Type B pancreatic cell (in vitro differentiated cells): ENCODE measurements at regions not wholly inside any gene's neighbourhood (a gene's known extent, or its start where the extent isn't known, plus 50 kb on each side); places are given as distances from the start of the nearest gene placed in this dataset.

Experiments
- DNase-seq: peaks from one replicate; pipeline ENCODE4 v3.0.0; 2021; ENCODE audit warnings: mixed read lengths; ENCODE audit not compliant: unreplicated experiment; ENCODE audit errors: extremely low spot score
- H3K27ac Mint-ChIP-seq: 2 replicates; pipeline ENCODE4 v1.8.0; 2021; ENCODE audit warnings: mild to moderate bottlenecking, mixed read lengths
- H3K27me3 Mint-ChIP-seq: 2 replicates; pipeline ENCODE4 v1.8.0; 2021; ENCODE audit warnings: mixed read lengths
- H3K36me3 Mint-ChIP-seq: 2 replicates; pipeline ENCODE4 v1.8.0; 2021; ENCODE audit warnings: mixed read lengths
- H3K4me1 Mint-ChIP-seq: one replicate; pipeline ENCODE4 v1.8.0; 2021; ENCODE audit warnings: mixed read lengths; ENCODE audit not compliant: unreplicated experiment
- H3K4me3 Mint-ChIP-seq: 2 replicates; pipeline ENCODE4 v1.8.0; 2021; ENCODE audit warnings: mild to moderate bottlenecking, mixed read lengths
- H3K9me3 Mint-ChIP-seq: 2 replicates; pipeline ENCODE4 v1.8.0; 2021; ENCODE audit warnings: mixed read lengths
- TF ChIP-seq, protein P1 (sequence below): fragments of 200-600 bp; sonication (generic); conservative IDR thresholded peaks from 2 replicates; pipeline ENCODE4 v1.5.0; 2021; ENCODE audit warnings: antibody characterized with exemption, mild to moderate bottlenecking

DNA sequence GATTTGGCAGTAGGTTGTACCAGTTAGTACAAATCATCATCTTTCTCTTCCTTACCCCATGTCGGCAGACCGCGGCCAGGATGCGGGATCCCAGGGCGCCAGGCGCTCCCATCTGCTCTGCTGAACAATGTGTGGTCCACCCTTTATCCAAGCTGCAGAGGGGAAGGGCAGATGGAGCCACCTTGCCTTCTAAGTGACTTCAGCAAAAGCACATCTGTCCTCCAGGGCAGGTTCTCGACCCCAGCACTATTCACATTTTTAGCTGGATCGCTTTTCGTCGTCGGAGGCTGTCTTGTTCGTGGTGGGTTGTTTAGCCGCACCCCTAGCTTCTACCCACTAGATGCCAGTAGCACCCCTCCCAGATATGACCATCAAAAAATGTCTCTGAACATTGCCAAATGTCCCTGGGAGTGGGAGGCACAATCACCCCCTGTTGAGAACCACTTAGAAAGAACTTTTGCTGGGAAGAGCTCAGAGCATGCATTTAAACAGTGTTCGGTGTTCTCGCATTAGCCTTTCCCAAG is 58.1 kb upstream of the SIM2 start:
- Mint-ChIP-seq H3K27ac (no peak overlapping the region), H3K27me3 (peaks cover 15% of the 10 kb centered on the region), H3K9me3 (peaks cover 13% of the 10 kb centered on the region), H3K36me3 (no peaks in the 10 kb centered on the region), H3K4me3 (no peak overlapping the region), H3K4me1 (peaks cover 13% of the 10 kb centered on the region)
- no peak for DNase-seq
- TF ChIP-seq, protein P1, sequence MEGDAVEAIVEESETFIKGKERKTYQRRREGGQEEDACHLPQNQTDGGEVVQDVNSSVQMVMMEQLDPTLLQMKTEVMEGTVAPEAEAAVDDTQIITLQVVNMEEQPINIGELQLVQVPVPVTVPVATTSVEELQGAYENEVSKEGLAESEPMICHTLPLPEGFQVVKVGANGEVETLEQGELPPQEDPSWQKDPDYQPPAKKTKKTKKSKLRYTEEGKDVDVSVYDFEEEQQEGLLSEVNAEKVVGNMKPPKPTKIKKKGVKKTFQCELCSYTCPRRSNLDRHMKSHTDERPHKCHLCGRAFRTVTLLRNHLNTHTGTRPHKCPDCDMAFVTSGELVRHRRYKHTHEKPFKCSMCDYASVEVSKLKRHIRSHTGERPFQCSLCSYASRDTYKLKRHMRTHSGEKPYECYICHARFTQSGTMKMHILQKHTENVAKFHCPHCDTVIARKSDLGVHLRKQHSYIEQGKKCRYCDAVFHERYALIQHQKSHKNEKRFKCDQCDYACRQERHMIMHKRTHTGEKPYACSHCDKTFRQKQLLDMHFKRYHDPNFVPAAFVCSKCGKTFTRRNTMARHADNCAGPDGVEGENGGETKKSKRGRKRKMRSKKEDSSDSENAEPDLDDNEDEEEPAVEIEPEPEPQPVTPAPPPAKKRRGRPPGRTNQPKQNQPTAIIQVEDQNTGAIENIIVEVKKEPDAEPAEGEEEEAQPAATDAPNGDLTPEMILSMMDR: peak; percentile 39

DNA sequence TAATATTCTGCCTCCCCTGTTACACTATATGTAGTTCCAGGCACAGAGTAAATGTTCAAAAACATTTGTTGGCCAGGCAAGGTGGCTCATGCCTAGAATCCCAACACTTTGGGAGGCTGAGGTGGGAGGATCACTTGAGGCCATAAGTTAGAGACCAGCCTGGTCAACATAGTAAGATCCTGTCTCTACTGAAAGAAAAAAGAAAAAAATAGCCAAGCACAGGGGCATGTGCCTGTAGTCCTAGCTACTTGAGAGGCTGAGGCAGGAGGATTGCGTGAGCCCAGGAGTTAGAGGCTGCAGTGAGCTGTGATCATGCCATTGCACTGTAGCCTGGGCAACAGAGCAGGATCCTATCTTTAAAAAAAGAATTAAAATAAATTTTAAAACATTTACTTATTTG is 57.6 kb upstream of the SIM2 start:
- H3K36me3 Mint-ChIP-seq: no peaks in the 10 kb centered on the region
- peaks cover 13% of the 10 kb centered on the region for H3K4me1 Mint-ChIP-seq
- H3K4me3 Mint-ChIP-seq: no peak overlapping the region
- H3K27ac Mint-ChIP-seq: no peak overlapping the region
- TF ChIP-seq, protein P1: no peak
- H3K27me3 Mint-ChIP-seq: peaks cover 15% of the 10 kb centered on the region
- H3K9me3 Mint-ChIP-seq: peaks cover 12% of the 10 kb centered on the region
- no peak for DNase-seq

DNA sequence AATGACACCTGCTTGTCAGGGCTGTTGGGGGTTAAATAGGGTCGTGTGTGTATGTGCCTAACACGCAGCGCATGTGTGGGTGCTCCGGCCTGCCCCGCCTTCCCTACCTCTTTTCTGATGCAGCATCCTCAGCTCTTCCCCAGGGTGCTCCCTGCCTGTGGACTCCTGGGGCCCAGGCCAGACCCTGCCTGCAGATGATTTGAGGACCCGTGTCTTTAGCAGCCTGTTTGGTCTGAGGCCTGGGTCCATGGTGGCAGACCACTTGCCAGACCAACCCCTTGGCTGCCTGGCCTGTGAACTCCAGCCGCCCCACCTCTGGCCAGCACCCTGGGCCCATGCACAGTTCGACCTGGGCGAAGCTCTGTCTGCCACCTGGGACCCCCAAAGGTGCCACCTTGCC is 57.0 kb upstream of the SIM2 start:
- Mint-ChIP-seq H3K4me3 (no peak overlapping the region), H3K27ac (no peak overlapping the region), H3K27me3 (peaks cover 15% of the 10 kb centered on the region), H3K4me1 (peaks cover 13% of the 10 kb centered on the region), H3K9me3 (peaks cover 12% of the 10 kb centered on the region), H3K36me3 (no peaks in the 10 kb centered on the region)
- TF ChIP-seq, protein P1: no peak
- DNase-seq: no peak

DNA sequence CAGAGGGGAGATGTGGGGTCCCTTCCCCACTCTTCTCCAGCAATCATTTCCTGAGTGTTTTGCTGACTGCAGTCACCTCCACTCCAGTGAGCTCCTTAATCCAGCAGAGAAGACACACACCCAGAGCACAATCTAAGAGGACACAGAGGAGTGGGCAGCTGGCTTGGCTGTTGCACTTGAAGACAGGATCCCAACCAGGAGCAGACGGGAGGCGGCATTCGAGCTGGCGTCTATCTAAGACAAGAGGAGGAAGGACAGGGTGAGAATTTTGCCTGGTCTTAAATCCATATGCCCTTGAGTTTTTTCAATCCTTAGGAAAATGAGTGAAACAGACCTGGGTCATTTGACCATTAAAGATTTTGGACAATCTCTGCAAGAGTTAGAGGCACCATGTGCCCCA is 56.1 kb upstream of the SIM2 start:
- peaks cover 21% of the 10 kb centered on the region for H3K4me1 Mint-ChIP-seq
- no peaks in the 10 kb centered on the region for H3K36me3 Mint-ChIP-seq
- H3K27ac Mint-ChIP-seq: no peak overlapping the region
- no peak for DNase-seq
- TF ChIP-seq, protein P1: no peak
- peaks cover 7% of the 10 kb centered on the region for H3K9me3 Mint-ChIP-seq
- peaks cover 17% of the 10 kb centered on the region for H3K27me3 Mint-ChIP-seq
- no peak overlapping the region for H3K4me3 Mint-ChIP-seq

DNA sequence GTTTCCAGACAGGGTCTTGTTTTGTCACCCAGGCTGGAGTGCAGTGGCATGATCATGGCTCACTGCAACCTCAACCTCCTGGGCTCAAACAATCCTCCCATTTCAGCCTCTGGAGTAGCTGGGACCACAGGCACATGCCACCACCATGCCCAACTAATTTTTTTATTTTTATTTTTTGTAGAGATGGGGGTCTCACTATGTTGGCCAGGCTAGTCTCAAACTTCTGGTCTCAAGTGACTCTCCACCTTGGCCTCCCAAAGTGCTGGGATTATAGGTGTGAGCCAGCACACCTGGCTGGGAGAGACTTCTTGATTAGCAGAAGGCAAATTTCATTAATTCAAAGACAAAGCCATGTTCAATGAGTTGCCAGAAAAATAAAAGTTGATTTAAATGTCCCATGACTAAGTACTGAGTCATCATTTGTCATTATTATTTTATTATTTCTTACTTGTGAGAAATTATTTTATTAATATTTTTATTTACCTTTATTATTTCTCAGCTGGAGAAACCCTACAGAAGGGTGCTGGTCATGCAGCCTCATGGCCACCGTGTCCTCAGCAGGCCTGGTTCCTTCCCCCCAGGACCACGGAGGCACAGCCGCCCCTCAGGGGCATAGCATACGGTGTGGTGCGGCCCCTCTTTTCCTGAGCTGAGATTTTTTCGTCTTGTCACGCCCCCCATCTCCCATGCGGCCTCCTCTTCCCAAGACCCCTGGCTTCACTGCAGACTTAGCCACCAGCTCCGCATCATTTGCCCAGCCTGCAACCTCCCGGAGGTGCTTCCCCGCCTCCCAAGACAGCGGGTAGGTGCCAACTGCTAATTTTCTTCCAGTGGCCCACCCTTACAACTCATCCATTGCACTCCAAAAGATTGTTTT is 55.3 kb upstream of the SIM2 start:
- peaks cover 5% of the 10 kb centered on the region for H3K9me3 Mint-ChIP-seq
- H3K27ac Mint-ChIP-seq: no peak overlapping the region
- TF ChIP-seq, protein P1: no peak
- H3K4me1 Mint-ChIP-seq: peaks cover 23% of the 10 kb centered on the region
- DNase-seq: no peak
- no peak overlapping the region for H3K4me3 Mint-ChIP-seq
- peaks cover 18% of the 10 kb centered on the region for H3K27me3 Mint-ChIP-seq
- no peaks in the 10 kb centered on the region for H3K36me3 Mint-ChIP-seq
